Fibroblast of skin of scalp (primary cell): ENCODE measurements at regions not wholly inside any gene's neighbourhood (a gene's known extent, or its start where the extent isn't known, plus 50 kb on each side); places are given as distances from the start of the nearest gene placed in this dataset.

Experiments used
- DNase-seq: peaks from one replicate; pipeline ENCODE4 v3.0.0-alpha.2; 2013

GRCh38 chr11:127679816-127680545 lies 679.4 kb upstream of the KIRREL3 start:
- DNase-seq = no peak

GRCh38 chr11:127678631-127679030 lies 678.1 kb upstream of the KIRREL3 start:
- no peak for DNase-seq

GRCh38 chr11:127677660-127678425 lies 677.3 kb upstream of the KIRREL3 start:
- DNase-seq = no peak

- peak; percentile 18 for DNase-seq
These were observed 675.0 kb upstream of the KIRREL3 start for GRCh38 chr11:127675581-127675980.

- no peak for DNase-seq
These were observed 674.2 kb upstream of the KIRREL3 start for GRCh38 chr11:127674754-127675153.

GRCh38 chr11:127670374-127671119 lies 670.0 kb upstream of the KIRREL3 start:
- DNase-seq = no peak

- peak; percentile 2 for DNase-seq
These were observed 655.7 kb upstream of the KIRREL3 start for GRCh38 chr11:127656116-127656836.

- no peak for DNase-seq
These were observed 652.5 kb upstream of the KIRREL3 start for GRCh38 chr11:127653076-127653475.

GRCh38 chr11:127651888-127652221 lies 651.3 kb upstream of the KIRREL3 start:
- DNase-seq = peak; percentile 29

- peak; percentile 71 for DNase-seq
These were observed 650.8 kb upstream of the KIRREL3 start for GRCh38 chr11:127651175-127651887.

- DNase-seq = no peak
These were observed 649.4 kb upstream of the KIRREL3 start for GRCh38 chr11:127649958-127650357.

- DNase-seq = no peak
These were observed 648.5 kb upstream of the KIRREL3 start for GRCh38 chr11:127649071-127649470.

- DNase-seq = no peak
These were observed 648.0 kb upstream of the KIRREL3 start for GRCh38 chr11:127648583-127648982.

GRCh38 chr11:127644366-127644765 lies 643.8 kb upstream of the KIRREL3 start:
- DNase-seq = no peak

GRCh38 chr11:127643268-127644058 lies 642.9 kb upstream of the KIRREL3 start:
- DNase-seq = no peak

- DNase-seq = no peak
These were observed 640.2 kb upstream of the KIRREL3 start for GRCh38 chr11:127640561-127641451.

- no peak for DNase-seq
These were observed 639.3 kb upstream of the KIRREL3 start for GRCh38 chr11:127639916-127640315.

- DNase-seq = peak; percentile 74
These were observed 632.6 kb upstream of the KIRREL3 start for GRCh38 chr11:127632976-127633680.

- DNase-seq = no peak
These were observed 632.0 kb upstream of the KIRREL3 start for GRCh38 chr11:127632546-127632945.
